ENCODE measurements at regions not wholly inside any gene's neighbourhood (a gene's known extent, or its start where the extent isn't known, plus 50 kb on each side); places are given as distances from the start of the nearest gene placed in this dataset.
"Not testable (repeated sequence)": the region's sequence is repeated elsewhere in the genome, so short reads cannot be mapped to it uniquely, and the experiment has no call there.

DNA sequence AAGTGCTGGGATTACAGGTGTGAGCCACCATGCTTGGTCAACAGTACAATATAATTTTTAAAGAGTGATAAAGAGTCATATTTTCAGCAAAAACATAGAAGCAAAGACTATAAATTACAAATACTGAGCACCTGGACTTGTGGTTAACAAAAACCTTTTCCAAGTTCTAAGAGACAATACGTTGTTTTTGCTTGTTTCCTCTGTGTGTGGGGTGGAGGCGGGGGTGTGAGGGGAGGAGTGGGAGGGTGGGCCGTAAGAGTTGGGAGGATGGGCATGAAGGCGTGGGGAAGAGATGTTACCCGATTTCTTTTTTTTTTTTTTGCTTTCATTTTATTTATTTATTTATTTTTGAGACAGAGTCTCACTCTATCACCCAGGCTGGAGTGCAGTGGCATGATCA, 78.0 kb upstream of the WIPF1 start:
- H3K4me1 ChIP-seq = no peaks in the 10 kb centered on the region
- H3K36me3 ChIP-seq = no peaks in the 10 kb centered on the region
- intact Hi-C loops (cut with DNase I) = no loop called here
- H3K4me3 ChIP-seq = no peak overlapping the region
- H3K27ac ChIP-seq = no peak overlapping the region
- no peaks in the 10 kb centered on the region for H3K27me3 ChIP-seq
- H3K9me3 ChIP-seq = no peaks in the 10 kb centered on the region
- no peak for DNase-seq
- H3K9ac ChIP-seq (ENCODE audit: low read depth in 2 of 2, low read length in 2 of 2) = no peak overlapping the region
- TF ChIP-seq CTCF (IDR thresholded peaks at IDR 0.05) = no peak

DNA sequence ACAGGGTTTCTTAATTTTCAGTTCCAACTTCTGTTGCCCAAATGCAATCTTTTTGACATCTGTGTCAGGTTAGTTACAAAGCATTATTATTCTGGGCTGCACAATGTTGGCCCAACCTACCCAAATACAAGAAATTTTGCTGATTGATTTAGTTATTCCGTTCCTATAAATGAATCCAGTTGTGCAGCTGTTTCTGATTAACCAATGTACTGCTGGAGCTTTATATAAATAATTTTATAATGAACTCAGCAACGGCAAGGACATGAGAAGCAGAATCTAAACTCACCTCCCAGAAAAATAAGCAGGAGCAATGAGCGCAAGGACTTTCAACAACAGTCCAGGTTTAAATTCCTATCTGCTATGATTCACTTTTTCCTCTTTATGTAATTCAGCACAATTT, 76.3 kb upstream of the WIPF1 start:
- Histone ChIP-seq H3K27ac (no peak overlapping the region), H3K36me3 (no peaks in the 10 kb centered on the region), H3K9ac (ENCODE audit: low read depth in 2 of 2, low read length in 2 of 2) (no peak overlapping the region), H3K9me3 (no peaks in the 10 kb centered on the region), H3K4me3 (no peak overlapping the region), H3K27me3 (no peaks in the 10 kb centered on the region), H3K4me1 (no peaks in the 10 kb centered on the region)
- no peak for TF ChIP-seq CTCF (IDR thresholded peaks at IDR 0.05)
- DNase-seq = no peak
- intact Hi-C loops (cut with DNase I) = no loop called here

GRCh38 chr2:174673440-174673839, 75.8 kb upstream of the WIPF1 start:
- no peaks in the 10 kb centered on the region for H3K27me3 ChIP-seq
- intact Hi-C loops (cut with DNase I) = no loop called here
- TF ChIP-seq CTCF (IDR thresholded peaks at IDR 0.05) = no peak
- DNase-seq = no peak
- H3K9ac ChIP-seq (ENCODE audit: low read depth in 2 of 2, low read length in 2 of 2) = no peak overlapping the region
- H3K36me3 ChIP-seq = no peaks in the 10 kb centered on the region
- H3K27ac ChIP-seq = no peak overlapping the region
- H3K9me3 ChIP-seq = no peaks in the 10 kb centered on the region
- H3K4me3 ChIP-seq = no peak overlapping the region
- H3K4me1 ChIP-seq = no peaks in the 10 kb centered on the region

- H3K27ac ChIP-seq; H3K9me3 ChIP-seq; H3K36me3 ChIP-seq; H3K9ac ChIP-seq (ENCODE audit: low read depth in 2 of 2, low read length in 2 of 2); H3K4me1 ChIP-seq; H3K27me3 ChIP-seq; DNase-seq; intact Hi-C loops (cut with DNase I); H3K4me3 ChIP-seq: not testable (repeated sequence)
These were observed 73.9 kb upstream of the WIPF1 start for GRCh38 chr2:174671532-174671931.

DNA sequence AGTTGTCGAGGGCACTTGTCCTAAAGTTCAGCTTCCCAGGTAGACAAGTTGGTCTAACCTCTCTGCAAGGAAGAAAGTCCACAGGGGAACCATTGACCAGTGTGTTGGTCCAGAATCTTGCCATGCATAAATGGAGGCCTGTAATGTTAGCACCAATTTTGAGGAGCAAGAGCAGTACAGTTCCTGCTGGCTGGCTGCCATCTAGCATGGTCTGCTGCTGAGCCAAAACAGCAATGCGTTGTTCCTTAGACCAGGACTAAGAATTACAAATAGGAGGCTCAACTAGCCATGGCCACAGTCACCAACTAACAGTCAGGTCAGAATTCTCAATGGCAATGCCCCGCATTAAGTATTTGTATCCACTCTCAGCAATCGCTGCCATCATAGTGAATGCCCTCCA, 72.8 kb upstream of the WIPF1 start:
- Histone ChIP-seq H3K4me1 (no peaks in the 10 kb centered on the region), H3K9me3 (no peaks in the 10 kb centered on the region), H3K27me3 (no peaks in the 10 kb centered on the region), H3K4me3 (no peak overlapping the region), H3K36me3 (no peaks in the 10 kb centered on the region), H3K27ac (no peak overlapping the region), H3K9ac (ENCODE audit: low read depth in 2 of 2, low read length in 2 of 2) (no peak overlapping the region)
- TF ChIP-seq CTCF (IDR thresholded peaks at IDR 0.05) = no peak
- intact Hi-C loops (cut with DNase I) = no loop called here
- DNase-seq = no peak

DNA sequence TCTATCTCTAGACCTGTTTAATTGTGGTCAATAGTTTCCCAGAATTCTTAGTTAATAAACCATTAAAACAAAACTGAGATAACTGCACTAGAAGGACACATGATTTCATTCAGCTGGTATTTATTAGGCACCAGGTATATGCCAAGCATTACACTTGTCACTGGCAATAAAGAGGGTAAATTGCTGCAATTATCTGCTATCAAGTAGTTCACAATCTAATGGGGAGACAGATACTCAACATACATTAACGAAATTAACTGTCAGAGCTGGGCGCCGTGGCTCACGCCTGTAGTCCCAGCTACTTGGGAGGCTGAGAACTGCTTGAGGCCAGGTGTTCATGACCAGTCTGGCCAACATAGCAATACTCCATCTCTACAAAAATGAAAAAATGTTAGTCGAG, 71.7 kb upstream of the WIPF1 start:
- no peak for TF ChIP-seq CTCF (IDR thresholded peaks at IDR 0.05)
- H3K4me1 ChIP-seq = no peaks in the 10 kb centered on the region
- intact Hi-C loops (cut with DNase I) = no loop called here

More for the DNA sequence above, 71.7 kb upstream of the WIPF1 start:
- Histone ChIP-seq H3K9me3 (no peaks in the 10 kb centered on the region), H3K27me3 (no peaks in the 10 kb centered on the region), H3K27ac (no peak overlapping the region), H3K4me3 (no peak overlapping the region), H3K36me3 (no peaks in the 10 kb centered on the region), H3K9ac (ENCODE audit: low read depth in 2 of 2, low read length in 2 of 2) (no peak overlapping the region)
- DNase-seq = no peak
